ENCODE measurements at regions not wholly inside any gene's neighbourhood (a gene's known extent, or its start where the extent isn't known, plus 50 kb on each side); places are given as distances from the start of the nearest gene placed in this dataset.

DNA sequence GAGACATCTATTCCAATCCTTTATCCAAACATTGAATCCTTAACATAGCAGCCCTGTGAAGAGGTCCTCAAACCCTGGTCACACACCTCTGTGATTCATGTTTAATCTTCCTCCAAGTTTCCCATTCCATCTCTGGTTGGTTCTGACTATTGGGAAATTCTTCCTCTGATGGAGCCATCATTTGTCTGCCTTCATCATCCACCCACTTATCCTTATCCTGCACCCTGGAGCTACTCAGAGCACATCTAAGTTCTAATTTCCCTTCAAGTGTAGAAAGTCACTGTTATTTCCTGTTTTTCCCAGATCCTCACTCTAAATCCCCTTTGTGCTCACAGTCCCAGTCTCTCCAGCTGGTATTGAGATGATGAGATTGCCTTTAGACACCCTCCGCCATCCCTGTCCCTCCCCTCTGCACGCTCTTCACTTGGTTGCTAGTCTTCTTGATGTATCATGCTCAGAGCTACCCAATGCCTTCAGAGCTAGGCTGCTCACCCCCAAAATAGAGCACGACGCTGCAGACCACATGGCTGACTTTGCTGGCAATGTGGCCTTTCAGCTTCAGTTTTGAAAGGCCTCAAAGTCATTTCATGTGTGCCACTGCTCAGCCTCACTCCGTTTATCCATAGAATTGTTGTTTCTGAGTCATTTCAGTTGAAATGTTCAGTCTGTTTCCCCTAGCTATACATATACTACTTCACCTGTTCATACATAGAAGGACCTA is 154.3 kb downstream of the PALM2AKAP2 start:
- DNase-seq = no peak
- in situ Hi-C loops (cut with MboI; ENCODE audit: low pct_unique_long_range_greater_than_20kb, low sequenced_read_pairs) = no loop called here

DNA sequence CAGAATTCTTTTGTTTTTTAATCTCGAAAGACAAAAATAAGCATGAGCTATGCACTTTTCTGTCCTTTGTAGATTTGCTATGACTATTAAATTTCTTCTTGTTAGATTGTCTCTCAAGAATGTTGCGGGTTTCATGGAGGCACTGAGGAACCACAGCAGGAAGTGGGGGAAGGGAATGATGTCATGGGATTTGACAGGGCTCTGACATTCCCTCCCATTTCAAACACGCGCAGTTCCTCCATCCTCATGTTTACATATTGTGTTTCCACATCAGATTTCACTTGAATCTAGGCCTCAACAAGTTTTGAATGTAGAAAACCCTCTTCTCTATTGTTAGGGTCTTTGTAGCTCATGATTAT is 154.8 kb downstream of the PALM2AKAP2 start:
- peak; percentile 83 for DNase-seq
- in situ Hi-C loops (cut with MboI; ENCODE audit: low pct_unique_long_range_greater_than_20kb, low sequenced_read_pairs) = no loop called here

DNA sequence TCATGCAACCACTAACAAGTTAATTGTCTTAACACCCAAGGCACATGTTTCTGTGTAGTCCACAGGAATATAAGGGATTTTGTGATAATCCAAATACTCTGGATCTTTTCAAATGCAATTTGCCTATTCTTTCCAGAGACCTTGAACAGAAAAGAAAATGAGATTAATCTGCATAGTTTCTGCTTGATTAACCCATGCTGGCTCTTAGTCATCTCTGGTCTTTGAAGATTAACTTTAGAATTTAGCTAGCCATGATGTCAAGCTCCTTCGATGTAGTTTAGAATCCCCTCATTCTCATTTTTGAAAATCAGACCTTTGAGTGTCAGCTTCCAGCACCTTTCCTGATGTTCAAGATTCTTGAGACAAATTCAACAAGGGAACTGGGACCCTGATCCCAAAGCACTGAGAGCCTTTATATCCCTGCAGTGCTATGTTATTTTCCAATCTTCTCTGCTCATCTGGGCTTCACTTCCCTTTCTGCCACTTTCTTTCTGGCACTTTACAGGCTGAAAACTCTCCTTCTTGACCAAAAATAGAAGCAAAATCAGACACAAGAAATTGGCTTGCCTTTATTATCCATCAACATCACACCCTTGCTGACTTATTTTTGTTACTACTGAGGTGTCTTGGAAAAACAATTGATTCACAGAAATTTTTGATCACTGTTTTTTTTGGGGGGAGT is 155.5 kb downstream of the PALM2AKAP2 start:
- in situ Hi-C loops (cut with MboI; ENCODE audit: low pct_unique_long_range_greater_than_20kb, low sequenced_read_pairs) = no loop called here

DNA sequence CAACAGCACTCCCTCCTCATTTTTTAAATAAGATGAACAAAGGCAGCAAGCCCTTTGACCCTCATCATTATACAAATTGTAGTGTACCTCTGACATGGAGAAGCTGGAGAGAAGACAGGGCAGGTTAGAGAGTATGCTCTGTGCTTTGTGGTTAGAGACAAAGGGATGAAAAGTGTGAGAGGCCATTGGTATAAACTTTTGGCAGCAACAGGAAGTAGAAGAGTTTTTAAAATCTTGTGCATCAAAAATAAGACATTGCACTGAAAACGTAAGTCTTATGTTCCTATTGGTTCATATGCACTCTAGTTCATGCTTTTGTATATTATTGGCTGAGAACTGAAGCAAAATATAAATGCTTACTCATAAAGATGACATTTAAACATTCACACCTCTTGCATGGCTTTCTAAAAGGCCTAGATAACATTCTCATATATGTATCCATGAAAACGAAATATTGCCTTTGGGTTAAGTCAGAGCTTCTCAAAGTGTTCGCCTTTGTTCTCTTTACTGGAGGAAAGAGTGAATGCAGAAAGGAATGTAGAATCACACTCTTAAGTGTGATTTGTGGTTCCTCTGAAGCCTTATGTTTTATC is 158.0 kb downstream of the PALM2AKAP2 start:
- in situ Hi-C loops (cut with MboI; ENCODE audit: low pct_unique_long_range_greater_than_20kb, low sequenced_read_pairs) = no loop called here
- DNase-seq = no peak

More for the DNA sequence above, 155.5 kb downstream of the PALM2AKAP2 start:
- peak; percentile 42 for DNase-seq

DNA sequence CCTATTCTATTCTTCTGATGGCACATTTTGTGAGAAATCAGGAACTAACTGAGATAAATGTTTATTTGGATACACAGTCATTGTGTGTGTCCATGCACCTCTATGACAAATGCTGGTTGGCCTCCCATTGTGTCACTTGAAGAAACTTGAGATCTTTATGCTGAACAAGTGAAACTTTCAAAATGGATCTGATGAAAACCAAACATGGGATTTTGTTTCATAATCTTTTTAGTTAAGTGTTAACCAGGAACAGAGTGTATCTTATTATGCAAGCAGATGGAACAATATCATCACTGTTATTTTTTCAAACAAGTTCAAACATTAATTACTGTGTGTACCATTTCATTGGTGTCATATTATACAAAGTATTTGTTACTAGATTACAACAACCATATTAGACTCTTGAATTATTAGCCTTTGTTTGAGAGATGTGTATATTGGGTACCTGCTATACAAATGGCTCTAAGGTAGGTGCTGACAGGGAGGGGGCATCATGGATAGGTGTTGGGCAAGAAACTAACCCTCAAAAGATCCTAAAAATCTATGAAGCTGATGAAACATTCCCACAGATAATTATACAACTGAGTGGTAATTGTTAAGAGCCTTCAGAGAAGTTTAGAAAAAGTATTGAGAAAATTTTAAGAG is 159.8 kb downstream of the PALM2AKAP2 start:
- DNase-seq = no peak
- in situ Hi-C loops (cut with MboI; ENCODE audit: low pct_unique_long_range_greater_than_20kb, low sequenced_read_pairs) = no loop called here

DNA sequence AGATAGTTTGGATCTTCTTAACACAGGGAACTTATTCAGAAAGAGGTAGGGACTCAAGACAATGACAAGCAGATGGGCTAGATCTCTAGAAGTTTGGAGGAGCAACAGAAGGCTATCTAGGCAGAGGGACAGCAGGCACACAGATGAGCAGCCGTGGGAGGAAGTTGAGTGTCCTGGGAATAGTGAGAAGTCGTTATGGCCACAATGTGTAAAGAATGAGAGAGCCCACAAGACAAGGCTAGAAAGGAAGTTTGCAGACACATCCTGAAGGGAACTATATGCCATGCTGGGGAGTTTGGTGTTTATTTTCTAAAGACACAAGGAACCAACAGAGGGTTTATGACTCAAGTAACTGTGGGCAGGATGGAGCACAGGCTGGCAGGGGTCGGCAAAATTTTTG is 160.6 kb downstream of the PALM2AKAP2 start:
- in situ Hi-C loops (cut with MboI; ENCODE audit: low pct_unique_long_range_greater_than_20kb, low sequenced_read_pairs) = no loop called here
- peak; percentile 48 for DNase-seq

DNA sequence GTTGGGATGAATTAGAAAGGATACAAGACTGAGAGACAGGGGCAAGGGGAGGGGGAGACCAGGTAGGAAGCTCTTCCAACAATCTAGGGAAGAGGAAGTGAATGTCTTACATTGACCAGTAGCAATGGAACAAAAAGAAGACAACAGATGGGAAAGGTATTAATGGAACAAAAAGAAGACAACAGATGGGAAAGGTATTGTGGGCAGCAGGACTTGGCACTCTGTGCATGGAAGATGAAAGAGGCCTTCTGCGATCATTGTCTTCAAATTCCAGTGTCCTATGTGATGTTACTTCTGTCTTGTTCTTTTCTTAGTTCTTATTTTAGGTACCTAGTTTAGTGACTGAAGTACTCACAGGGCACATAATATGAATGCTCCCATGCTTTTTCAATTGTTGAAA is 161.8 kb downstream of the PALM2AKAP2 start:
- DNase-seq = no peak
- in situ Hi-C loops (cut with MboI; ENCODE audit: low pct_unique_long_range_greater_than_20kb, low sequenced_read_pairs) = no loop called here

DNA sequence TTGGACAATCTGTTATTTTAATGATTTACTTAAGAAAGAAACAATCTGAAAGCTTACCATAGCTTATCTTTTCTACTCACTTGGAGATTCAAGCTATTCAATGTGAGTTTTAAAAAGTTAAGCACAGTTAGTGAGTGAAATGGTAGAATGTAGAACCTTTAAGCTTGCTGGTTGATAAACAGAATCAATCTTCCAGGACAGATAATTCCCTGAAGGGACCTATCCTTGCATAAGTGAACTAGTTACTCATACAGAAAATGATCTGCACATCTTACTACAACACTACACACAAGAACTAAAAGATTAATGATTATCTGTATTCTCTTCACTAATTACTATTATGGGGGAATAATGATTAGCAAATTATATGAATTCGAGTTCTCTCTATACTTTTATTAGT is 165.6 kb downstream of the PALM2AKAP2 start:
- DNase-seq = no peak
- in situ Hi-C loops (cut with MboI; ENCODE audit: low pct_unique_long_range_greater_than_20kb, low sequenced_read_pairs) = no loop called here

DNA sequence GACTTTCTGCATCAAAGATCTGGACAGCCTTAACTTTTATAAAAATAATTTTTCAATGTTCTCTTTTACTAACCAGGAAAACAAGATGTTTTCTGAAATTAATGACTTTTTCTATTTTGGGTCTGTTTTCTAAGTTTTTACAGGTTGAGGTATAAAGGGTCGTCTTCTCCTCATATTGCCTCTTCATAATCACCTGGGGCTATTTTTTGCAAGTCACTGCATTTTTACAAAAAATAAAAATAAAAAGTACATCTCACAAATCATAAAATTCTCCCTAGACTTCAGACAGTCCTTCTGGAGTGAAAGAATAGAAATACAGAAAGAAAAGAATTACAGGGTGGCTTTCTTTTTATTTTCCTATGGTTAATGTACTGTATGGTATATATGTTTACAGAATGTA is 168.5 kb downstream of the PALM2AKAP2 start:
- in situ Hi-C loops (cut with MboI; ENCODE audit: low pct_unique_long_range_greater_than_20kb, low sequenced_read_pairs) = no loop called here
- no peak for DNase-seq

DNA sequence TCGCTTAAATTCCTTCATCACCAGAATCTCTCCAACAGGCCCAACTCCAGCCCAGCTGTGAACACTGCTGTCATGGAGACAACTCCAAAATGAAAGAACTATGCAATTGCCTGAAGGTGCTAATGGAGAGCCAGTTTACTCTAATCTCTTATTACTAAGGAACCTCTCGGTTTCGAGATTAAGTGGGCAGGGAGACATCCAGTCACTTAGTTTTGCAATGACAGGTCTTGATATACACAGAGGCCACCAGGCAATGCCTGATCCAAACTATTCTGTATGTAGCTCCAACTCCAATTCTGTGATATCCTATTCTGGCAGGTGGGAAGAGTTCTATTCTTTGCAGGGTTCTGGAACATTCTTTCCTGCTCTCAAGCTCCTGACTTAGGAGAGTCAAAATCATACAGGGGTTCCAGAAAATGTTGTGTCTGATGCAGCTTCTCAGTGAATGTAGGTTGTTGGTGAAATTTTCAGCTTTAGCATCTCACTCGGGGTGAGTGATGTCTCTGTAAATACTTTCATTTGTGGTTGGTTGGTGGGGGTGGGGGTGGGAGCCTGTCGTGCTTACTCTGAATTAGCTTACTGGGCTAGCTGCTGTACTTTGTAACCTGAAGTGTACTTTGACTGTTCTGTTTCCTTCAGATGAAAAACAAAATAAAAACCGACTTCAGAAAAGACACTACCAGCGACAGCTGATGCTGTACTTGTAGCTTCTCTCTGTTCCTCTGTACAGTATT is 170.9 kb downstream of the PALM2AKAP2 start:
- DNase-seq = no peak
- in situ Hi-C loops (cut with MboI; ENCODE audit: low pct_unique_long_range_greater_than_20kb, low sequenced_read_pairs) = no loop called here

DNA sequence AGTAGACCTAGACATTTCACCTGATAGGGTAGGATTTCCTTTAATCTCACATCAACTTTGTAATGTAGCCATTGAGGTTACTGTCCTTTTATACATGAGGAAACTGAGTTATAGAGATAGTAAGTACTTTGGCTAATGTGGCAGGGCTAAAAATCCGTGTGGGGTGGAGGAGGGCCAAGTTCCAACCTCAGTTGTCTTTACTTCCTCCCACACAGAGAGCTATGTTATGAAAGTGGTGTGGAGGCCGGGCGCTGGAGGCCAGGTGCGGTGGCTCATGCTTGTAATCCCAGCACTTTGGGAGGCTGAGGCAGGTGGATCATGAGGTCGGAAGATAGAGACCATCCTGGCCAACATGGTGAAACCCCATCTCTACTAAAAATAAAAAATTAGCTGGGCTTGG is 173.3 kb downstream of the PALM2AKAP2 start:
- in situ Hi-C loops (cut with MboI; ENCODE audit: low pct_unique_long_range_greater_than_20kb, low sequenced_read_pairs) = no loop called here
- no peak for DNase-seq

DNA sequence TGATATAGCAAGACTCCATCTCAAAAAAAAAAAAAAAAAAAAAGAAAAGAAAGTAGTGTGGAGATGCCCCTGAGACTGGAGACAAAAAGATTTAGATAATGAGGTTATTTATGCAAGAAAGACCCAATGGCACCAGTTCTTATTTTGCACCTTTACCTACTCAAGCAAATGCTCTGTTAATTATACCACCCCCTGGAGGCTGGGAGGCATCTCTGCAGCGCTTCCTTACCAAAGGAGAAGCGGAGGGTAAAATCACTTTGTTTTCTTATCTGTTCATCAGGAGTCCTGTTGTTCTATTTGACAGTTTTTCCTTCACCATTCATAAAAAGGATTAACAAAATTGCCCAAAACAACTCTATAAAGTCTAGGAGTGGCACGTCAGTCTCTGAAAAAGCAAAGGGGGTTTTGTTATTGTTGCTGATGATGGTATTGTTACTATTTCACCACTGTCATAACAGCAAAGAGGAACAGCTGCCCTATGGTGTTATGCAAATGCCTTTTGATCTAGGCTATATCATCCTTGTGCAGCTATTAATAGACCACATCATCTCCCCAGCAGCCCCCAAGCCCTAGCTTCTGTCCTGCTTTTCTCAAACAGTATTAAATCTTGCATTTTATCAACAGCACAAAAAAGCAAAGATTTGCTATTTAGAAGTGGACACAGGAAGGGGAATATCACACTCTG is 174.0 kb downstream of the PALM2AKAP2 start:
- in situ Hi-C loops (cut with MboI; ENCODE audit: low pct_unique_long_range_greater_than_20kb, low sequenced_read_pairs) = no loop called here
- no peak for DNase-seq

DNA sequence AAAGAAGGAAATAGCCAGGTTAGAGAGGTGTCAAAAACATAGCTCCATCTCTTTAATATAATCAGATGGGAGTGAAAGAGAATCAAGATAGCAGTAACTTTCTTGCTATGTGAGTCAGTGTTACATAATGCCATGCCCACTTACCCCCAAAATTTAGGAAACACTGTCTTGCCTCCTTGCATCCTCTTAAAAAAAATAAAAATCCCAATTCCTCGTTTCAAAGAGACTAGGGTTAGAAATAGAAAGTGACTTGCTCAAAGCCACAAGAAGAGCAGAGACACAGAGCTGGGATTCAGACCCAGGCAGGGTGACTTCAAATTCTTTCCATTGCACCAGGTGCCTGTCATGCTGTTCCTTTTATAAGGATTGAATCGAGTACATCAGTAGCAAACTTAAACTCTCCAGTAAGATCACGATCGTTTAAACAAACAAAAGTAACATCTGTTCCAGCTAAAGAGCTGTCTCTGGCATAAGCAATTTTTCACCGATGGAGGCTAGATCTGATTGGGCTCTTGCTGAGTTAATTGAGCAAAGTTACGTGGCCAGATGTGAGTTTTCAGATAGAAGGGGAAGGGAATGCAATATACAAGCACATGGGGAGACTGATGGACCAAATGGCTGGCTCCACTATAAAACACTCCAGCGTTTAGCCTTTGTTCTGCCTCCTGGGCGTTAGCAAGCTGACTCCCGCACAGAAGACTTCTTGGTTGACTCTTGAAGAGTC is 176.9 kb downstream of the PALM2AKAP2 start:
- in situ Hi-C loops (cut with MboI; ENCODE audit: low pct_unique_long_range_greater_than_20kb, low sequenced_read_pairs) = no loop called here
- no peak for DNase-seq

DNA sequence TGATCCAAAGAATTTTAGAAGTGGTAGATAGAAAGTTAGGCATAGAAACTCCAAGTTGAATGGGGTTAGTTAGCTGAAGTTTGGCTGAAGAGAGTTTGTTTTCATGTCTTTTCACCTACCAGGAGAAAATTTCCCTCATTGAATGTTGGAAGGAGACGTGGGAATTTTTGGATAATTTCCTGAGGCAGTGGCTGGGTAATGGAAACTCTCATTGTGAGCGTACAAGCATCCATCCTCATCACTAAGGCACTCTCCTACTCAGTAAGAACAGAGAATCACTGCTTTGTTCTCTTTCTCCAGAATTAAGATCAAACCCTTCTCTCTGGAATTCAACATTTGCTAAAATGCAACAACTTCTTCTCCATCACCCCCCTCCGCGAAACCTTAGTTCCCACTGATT is 179.7 kb downstream of the PALM2AKAP2 start:
- no peak for DNase-seq
- in situ Hi-C loops (cut with MboI; ENCODE audit: low pct_unique_long_range_greater_than_20kb, low sequenced_read_pairs) = no loop called here

DNA sequence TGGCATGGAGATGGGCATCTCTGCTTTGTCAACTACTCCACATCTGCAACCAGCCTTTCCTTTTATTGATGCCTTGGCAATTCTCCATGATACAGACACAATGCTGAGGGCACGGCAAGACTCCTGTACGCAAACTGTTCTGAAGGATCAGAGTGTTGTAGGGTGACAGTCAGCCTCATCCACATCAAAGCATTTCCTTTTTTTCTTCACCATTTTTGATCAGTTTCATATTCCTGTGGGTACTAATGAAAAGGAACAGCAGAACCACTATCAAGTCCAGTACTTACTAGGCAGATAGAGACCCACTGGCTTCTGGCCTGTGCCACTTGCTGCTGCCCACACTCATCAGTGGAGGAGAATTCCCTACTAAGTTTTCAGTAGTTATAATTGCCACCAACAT is 181.6 kb downstream of the PALM2AKAP2 start:
- no peak for DNase-seq
- in situ Hi-C loops (cut with MboI; ENCODE audit: low pct_unique_long_range_greater_than_20kb, low sequenced_read_pairs) = no loop called here

DNA sequence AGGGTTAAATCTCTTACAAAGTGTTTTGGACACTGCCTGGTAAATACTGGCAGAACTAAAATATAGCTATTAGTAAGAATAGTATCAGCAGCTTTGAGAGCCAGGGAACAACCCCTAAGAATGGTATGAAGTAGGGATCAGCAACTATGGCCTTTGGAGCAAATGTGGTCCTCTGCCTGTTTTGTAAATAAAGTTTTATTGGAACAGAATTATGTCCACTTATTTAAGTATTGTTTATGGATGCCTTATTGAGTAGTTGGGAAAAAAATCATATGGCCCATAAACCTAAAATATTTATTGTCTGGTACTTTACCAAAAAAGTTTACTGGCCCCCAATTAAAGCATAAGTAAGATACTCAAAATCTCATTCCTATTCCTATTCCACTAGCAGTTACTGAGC is 182.2 kb downstream of the PALM2AKAP2 start:
- DNase-seq = no peak
- in situ Hi-C loops (cut with MboI; ENCODE audit: low pct_unique_long_range_greater_than_20kb, low sequenced_read_pairs) = no loop called here

DNA sequence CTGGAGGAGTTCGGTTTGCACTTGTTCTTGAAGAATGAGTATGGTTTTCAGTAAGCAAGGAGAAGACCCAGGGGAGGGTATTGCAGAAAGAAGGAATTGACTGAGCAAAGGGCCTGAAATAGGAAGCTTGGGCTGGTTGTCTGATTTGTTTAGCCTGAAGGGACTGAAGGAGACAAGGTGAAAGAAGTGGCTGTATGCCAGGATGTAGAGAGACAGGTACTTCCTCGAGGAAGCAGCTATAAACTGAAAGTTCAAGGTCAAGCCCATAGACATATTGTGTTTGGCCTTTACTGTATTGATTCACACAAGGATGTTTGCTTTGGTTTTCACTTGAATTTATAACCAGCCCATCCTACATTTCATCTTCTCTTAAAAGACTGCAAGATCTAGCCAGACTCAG is 183.1 kb downstream of the PALM2AKAP2 start:
- DNase-seq = no peak
- in situ Hi-C loops (cut with MboI; ENCODE audit: low pct_unique_long_range_greater_than_20kb, low sequenced_read_pairs) = no loop called here

DNA sequence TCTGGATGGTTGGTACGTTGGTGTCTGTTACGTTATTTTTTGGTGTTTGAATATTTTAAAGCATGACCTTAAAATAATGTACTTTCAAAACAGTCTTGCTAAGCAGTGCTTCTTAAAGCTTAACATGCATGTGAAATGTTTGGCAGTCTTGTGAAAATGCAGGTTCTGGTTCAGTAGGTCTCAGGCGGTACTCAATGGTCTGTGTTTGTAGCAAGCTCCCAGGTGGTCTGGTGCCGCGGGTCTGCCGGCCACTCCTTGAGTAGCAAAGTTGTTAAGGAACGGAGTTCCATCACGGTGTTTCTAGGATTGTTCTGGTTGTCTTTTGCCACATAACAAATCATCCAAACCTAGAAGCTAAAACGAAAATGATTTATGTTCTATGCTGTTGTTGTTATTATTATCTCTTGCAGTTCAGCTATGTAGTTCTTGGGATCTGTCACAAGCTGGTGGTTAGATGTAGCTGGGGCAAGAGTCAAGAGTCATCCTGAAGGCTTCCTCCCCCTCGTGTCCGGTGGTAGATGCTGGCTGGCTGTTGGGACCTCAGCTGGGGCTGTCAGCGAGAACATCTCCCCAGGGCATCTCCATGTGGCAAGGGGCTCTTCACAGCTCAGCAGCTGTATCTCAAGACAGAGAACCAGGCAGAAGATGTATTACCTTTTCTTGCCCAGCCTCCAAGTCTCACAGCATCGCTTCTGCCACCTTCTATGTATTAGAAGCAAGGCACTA is 186.8 kb downstream of the PALM2AKAP2 start:
- in situ Hi-C loops (cut with MboI; ENCODE audit: low pct_unique_long_range_greater_than_20kb, low sequenced_read_pairs) = no loop called here
- DNase-seq = no peak
